Gastrocnemius medialis (tissue), 4 donors: ENCODE measurements at regions not wholly inside any gene's neighbourhood (a gene's known extent, or its start where the extent isn't known, plus 50 kb on each side); places are given as distances from the start of the nearest gene placed in this dataset.

Experiments used
- CTCF ChIP-seq, 5 experiments: fragments of 450-650 bp in 3 of 5; fragments of 200-600 bp in 2 of 5; sonication (generic) in 2 of 5; IDR thresholded peaks in 4 of 5; conservative IDR thresholded peaks in 1 of 5; 1 replicate in 4 of 5; 2 replicates in 1 of 5; pipeline ENCODE4 v1.5.1; 2016 to 2019; ENCODE audit warnings: antibody characterized with exemption in 5 of 5, mild to moderate bottlenecking in 3 of 5, moderate library complexity in 3 of 5
- POLR2A ChIP-seq, 2 donors: fragments of 450-650 bp; IDR thresholded peaks; one replicate each; pipeline ENCODE4 v1.6.1; 2017; ENCODE audit warnings: antibody characterized with exemption in 2 of 2, mild to moderate bottlenecking in 2 of 2, moderate library complexity in 2 of 2

GRCh38 chr3:137669519-137670060, 94.5 kb upstream of the SOX14 start:
- no peak for TF ChIP-seq CTCF (IDR thresholded peaks at IDR 0.05 in 4 of 5, conservative IDR thresholded peaks at IDR 0.05 in 1 of 5)
- no peak for TF ChIP-seq POLR2A (IDR thresholded peaks at IDR 0.05)
